ENCODE measurements at regions not wholly inside any gene's neighbourhood (a gene's known extent, or its start where the extent isn't known, plus 50 kb on each side); places are given as distances from the start of the nearest gene placed in this dataset.

- Mint-ChIP-seq H3K36me3 (no peaks in the 10 kb centered on the region), H3K9me3 (ENCODE audit: low read depth) (no peaks in the 10 kb centered on the region), H3K27me3 (no peaks in the 10 kb centered on the region), H3K4me1 (no peaks in the 10 kb centered on the region), H3K4me3 (no peak overlapping the region), H3K27ac (no peak overlapping the region)
- CTCF ChIA-PET, result no interaction called here
- ATAC-seq (no peak), DNase-seq (no peak)
Measured at GRCh38 chr5:124590686-124591085, 155.8 kb downstream of the ZNF608 start.

DNA sequence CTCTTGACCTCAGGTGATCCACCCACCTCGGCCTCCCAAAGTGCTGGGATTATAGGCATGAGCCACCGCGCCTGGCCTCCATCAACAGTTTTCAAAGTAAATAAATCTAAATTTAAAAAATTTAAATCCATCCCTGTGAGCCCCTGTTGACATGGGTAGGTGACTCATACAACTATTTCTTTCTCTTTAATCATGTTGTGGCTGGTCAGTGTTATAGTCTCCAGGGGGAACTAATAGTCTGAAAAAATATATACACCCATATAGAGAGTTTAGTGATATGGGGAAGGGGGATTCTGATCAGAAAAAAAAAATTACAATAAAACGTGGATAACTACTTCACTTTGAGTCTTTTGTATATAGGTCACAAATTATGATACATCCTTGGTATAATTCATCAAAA lies 159.2 kb downstream of the ZNF608 start:
- Mint-ChIP-seq H3K27me3 (no peaks in the 10 kb centered on the region), H3K27ac (no peak overlapping the region), H3K4me1 (peaks cover 16% of the 10 kb centered on the region), H3K4me3 (no peak overlapping the region), H3K36me3 (no peaks in the 10 kb centered on the region), H3K9me3 (ENCODE audit: low read depth) (no peaks in the 10 kb centered on the region)
- ATAC-seq, result no peak
- CTCF ChIA-PET, result no interaction called here
- DNase-seq, result no peak

- DNase-seq (no peak), ATAC-seq (no peak)
- Mint-ChIP-seq H3K4me3 (no peak overlapping the region), H3K27me3 (no peaks in the 10 kb centered on the region), H3K4me1 (peaks cover 16% of the 10 kb centered on the region), H3K36me3 (no peaks in the 10 kb centered on the region), H3K27ac (no peak overlapping the region), H3K9me3 (ENCODE audit: low read depth) (no peaks in the 10 kb centered on the region)
- CTCF ChIA-PET, result no interaction called here
Measured at GRCh38 chr5:124584991-124585715, 161.3 kb downstream of the ZNF608 start.

DNA sequence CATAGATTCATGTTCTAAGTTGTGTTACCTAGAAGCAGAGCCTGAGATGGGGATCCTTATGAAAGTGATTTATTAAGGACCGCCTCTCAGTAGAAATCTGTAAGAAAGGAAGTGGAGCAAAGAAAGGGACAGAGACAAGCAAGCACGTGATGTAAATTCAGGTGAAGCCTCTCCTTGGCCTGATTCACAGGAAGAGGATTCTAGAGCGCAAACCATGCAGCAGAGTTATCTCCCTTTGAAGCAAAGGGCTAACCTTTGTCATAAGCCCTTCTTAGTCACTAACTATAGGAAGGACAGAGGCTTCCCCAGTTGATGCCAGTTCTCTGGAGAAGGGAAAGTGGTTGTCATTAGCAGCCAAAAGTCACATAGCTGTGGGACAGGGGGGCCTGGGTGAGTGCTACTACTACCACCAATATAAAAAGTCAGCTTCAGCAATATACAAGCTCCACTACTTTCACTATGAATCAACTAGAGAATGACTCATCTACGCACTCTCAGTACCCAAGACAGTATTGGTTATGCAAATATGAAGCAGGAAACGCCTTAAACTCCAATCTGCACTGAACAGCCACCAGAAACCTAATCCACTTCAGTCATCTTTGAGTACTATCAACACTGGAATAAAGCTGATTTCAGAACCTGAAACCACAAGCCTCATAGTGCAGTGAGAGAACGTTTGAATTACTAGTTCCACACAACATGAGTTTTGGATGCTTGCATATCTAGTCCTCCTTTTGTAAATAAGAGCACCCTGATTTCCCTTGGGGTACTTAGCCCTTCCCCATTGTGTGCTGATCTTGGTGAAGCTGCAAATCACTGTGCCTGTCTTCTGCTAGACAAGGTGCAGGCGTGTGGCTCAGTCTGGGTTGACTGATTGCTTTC lies 162.7 kb downstream of the ZNF608 start:
- ATAC-seq (peak; percentile 92), DNase-seq (no peak)
- Mint-ChIP-seq H3K9me3 (ENCODE audit: low read depth) (no peaks in the 10 kb centered on the region), H3K27me3 (no peaks in the 10 kb centered on the region), H3K36me3 (no peaks in the 10 kb centered on the region), H3K4me3 (no peak overlapping the region), H3K27ac (no peak overlapping the region), H3K4me1 (peaks cover 16% of the 10 kb centered on the region)
- CTCF ChIA-PET, result no interaction called here

DNA sequence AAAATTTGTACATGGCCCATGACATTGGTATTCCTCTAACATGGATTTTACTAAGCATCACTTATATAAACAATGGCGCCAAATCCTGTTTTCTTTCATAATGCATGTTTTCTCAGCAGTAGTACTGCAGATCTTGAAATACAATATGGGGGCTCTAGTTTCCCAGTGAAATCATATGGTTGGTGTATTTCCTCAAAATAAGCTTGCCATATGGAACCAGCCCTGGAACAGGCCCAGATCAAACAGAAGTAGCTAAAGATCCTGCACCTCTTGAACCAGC lies 163.9 kb downstream of the ZNF608 start:
- H3K27me3 Mint-ChIP-seq, result no peaks in the 10 kb centered on the region
- ATAC-seq, result no peak
- peaks cover 16% of the 10 kb centered on the region for H3K4me1 Mint-ChIP-seq
- H3K36me3 Mint-ChIP-seq, result no peaks in the 10 kb centered on the region
- CTCF ChIA-PET, result no interaction called here
- no peak overlapping the region for H3K27ac Mint-ChIP-seq
- H3K9me3 Mint-ChIP-seq (ENCODE audit: low read depth), result no peaks in the 10 kb centered on the region
- H3K4me3 Mint-ChIP-seq, result no peak overlapping the region
- no peak for DNase-seq

DNA sequence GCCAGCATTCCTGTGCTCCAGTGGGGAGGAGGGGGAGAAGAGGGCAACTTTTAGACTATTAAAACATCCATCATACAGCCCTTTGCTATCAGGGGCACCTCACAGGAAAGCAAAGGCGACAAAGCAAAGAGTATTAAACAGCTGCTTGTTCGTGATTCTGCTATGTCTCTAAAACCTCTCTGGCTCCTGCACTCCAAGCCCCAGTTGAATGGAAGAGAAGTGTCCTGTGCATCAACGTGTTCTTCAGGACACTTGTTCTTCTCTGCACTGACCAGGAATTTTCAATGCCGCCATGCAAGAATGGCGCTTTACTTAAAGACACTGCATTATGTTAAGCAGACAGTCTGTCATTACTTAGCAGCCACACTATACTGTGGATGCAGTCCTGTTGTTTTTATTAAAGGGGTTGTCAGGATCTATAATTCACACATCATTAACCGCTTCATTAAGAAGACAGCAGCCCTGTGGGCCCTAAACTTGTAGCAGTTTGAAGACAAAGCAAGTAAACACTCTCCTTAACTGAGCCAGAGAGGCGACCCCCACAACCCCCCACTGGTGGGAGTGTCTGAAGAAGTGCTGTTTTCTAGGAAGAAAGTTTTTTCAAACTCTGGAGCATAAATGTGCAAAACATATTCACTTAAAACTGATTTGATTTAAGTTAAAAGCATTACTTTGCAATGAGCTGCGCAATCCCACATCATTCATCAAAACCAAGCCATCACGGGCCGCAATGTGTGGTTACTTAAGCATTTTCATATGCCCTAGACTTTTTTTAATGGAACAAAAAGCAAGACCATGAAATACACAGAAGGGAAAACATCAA lies 164.5 kb downstream of the ZNF608 start:
- Mint-ChIP-seq H3K4me1 (peaks cover 16% of the 10 kb centered on the region), H3K36me3 (no peaks in the 10 kb centered on the region), H3K27ac (no peak overlapping the region), H3K9me3 (ENCODE audit: low read depth) (no peaks in the 10 kb centered on the region), H3K4me3 (no peak overlapping the region), H3K27me3 (no peaks in the 10 kb centered on the region)
- CTCF ChIA-PET, result no interaction called here
- ATAC-seq, result no peak
- DNase-seq, result no peak

- Mint-ChIP-seq H3K27ac (no peak overlapping the region), H3K36me3 (no peaks in the 10 kb centered on the region), H3K27me3 (no peaks in the 10 kb centered on the region), H3K9me3 (ENCODE audit: low read depth) (no peaks in the 10 kb centered on the region), H3K4me3 (no peak overlapping the region), H3K4me1 (peaks cover 17% of the 10 kb centered on the region)
- ATAC-seq, result no peak
- DNase-seq, result no peak
- CTCF ChIA-PET, result no interaction called here
Measured at GRCh38 chr5:124580925-124581737, 165.3 kb downstream of the ZNF608 start.

DNA sequence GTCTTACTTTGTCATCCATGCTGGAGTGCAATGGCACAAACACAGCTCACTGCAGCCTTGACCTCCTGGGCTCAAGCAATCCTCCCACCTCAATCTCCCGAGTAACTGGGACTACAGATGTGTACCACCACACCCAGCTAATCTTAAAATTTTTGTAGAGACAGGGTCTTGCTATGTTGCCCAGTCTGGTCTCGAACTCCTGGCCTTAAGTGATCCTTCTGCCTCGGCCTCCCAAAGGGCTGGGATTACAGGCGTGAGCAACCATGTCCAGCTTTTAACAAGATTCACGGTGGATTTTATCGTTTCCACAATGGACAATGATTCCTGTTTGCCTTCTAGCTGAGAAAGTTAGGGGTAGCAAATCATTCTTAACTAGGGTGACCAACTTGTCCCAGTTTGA lies 165.9 kb downstream of the ZNF608 start:
- H3K9me3 Mint-ChIP-seq (ENCODE audit: low read depth), result no peaks in the 10 kb centered on the region
- no peak overlapping the region for H3K4me3 Mint-ChIP-seq
- DNase-seq (no peak), ATAC-seq (no peak)
- H3K27me3 Mint-ChIP-seq, result no peaks in the 10 kb centered on the region
- no peaks in the 10 kb centered on the region for H3K36me3 Mint-ChIP-seq
- peaks cover 17% of the 10 kb centered on the region for H3K4me1 Mint-ChIP-seq
- CTCF ChIA-PET, result no interaction called here
- H3K27ac Mint-ChIP-seq, result no peak overlapping the region

GRCh38 chr5:124576848-124577409 lies 169.5 kb downstream of the ZNF608 start:
- Mint-ChIP-seq H3K27ac (no peak overlapping the region), H3K4me3 (no peak overlapping the region), H3K36me3 (no peaks in the 10 kb centered on the region), H3K27me3 (no peaks in the 10 kb centered on the region), H3K9me3 (ENCODE audit: low read depth) (no peaks in the 10 kb centered on the region), H3K4me1 (peaks cover 2% of the 10 kb centered on the region)
- ATAC-seq (no peak), DNase-seq (no peak)
- CTCF ChIA-PET, result no interaction called here

DNA sequence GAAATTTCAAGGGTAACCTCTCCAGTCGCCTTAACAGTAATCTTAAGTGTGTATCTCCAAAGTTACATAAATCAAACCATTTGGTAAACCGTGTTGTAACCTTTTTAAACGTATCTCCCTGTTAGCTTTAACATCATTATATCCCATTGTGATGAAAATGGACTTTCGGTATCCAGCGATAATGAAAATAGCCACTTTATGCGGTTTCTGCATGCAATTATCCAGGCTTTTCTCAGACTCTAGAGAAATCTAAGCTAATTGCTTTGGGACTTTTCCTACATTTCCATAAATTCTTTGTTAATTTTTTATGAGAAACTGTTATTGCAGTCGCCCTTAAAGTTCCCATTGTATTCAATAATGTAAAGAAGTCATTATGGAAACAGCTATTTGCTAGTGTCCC lies 170.7 kb downstream of the ZNF608 start:
- no peaks in the 10 kb centered on the region for H3K27me3 Mint-ChIP-seq
- no peaks in the 10 kb centered on the region for H3K9me3 Mint-ChIP-seq (ENCODE audit: low read depth)
- DNase-seq, result no peak
- no peak overlapping the region for H3K27ac Mint-ChIP-seq
- H3K36me3 Mint-ChIP-seq, result no peaks in the 10 kb centered on the region
- no peak for ATAC-seq
- CTCF ChIA-PET, result no interaction called here
- peaks cover 2% of the 10 kb centered on the region for H3K4me1 Mint-ChIP-seq
- H3K4me3 Mint-ChIP-seq, result no peak overlapping the region

DNA sequence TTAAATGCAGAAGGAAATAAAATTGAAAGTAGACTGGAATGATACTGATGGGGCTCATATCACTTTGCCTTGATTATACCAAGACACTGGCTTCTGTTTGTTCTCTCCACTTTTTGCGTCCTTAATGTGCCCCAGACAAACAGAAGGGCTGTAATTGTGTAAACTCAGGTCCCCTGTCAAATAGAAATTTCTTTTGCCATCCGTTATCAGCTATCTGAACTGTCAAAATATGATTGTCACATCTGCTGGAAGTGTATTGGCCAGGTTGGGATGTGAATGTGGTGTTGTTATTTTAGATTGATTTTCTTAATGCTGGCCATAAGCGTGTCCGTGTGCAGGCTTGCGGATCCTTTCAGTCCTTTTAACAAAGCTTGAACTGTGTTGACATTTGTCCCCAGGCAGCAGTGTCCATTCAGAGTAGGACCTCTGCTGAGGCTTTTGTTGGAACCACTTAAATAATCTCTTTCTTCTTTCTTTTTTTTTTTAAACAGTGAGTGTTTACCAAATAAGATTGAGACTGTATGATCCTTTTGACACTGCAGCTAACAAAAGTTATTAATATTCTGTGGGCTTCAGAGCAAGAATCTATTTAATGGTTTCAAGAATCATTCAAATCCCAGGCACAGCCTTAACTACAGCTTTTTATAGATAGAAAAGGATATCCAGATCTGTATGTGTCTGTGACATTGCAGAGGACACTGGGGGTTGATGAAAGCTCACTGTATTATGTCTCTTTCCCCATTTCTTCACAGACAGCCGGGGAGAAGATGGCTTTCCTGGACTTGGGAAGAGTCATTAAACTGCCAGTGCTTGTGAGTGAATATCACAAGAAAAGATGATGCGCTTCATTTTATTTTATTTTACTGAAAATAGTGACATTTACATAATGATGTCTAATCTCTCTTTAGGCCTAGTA lies 171.7 kb downstream of the ZNF608 start:
- H3K9me3 Mint-ChIP-seq (ENCODE audit: low read depth), result no peaks in the 10 kb centered on the region
- H3K4me1 Mint-ChIP-seq, result peaks cover 2% of the 10 kb centered on the region
- no peaks in the 10 kb centered on the region for H3K36me3 Mint-ChIP-seq
- ATAC-seq (no peak), DNase-seq (no peak)
- H3K27ac Mint-ChIP-seq, result no peak overlapping the region
- H3K4me3 Mint-ChIP-seq, result no peak overlapping the region
- no peaks in the 10 kb centered on the region for H3K27me3 Mint-ChIP-seq
- CTCF ChIA-PET, result no interaction called here

- CTCF ChIA-PET, result no interaction called here
Measured at GRCh38 chr5:124572971-124573370, 173.5 kb downstream of the ZNF608 start.

More at GRCh38 chr5:124572971-124573370, 173.5 kb downstream of the ZNF608 start:
- peaks cover 2% of the 10 kb centered on the region for H3K9me3 Mint-ChIP-seq (ENCODE audit: low read depth)
- ATAC-seq (no peak), DNase-seq (no peak)
- no peaks in the 10 kb centered on the region for H3K27me3 Mint-ChIP-seq
- H3K27ac Mint-ChIP-seq, result no peak overlapping the region
- peaks cover 2% of the 10 kb centered on the region for H3K4me1 Mint-ChIP-seq
- H3K4me3 Mint-ChIP-seq, result no peak overlapping the region
- H3K36me3 Mint-ChIP-seq, result no peaks in the 10 kb centered on the region
